H1 (cell line): ENCODE measurements at regions not wholly inside any gene's neighbourhood (a gene's known extent, or its start where the extent isn't known, plus 50 kb on each side); places are given as distances from the start of the nearest gene placed in this dataset.

Experiments
- BRCA1 ChIP-seq: IDR thresholded peaks from 2 replicates; pipeline ENCODE4 v1.6.1; 2012; ENCODE audit warnings: low read depth, low read length, improper control_type of control experiment
- CEBPB ChIP-seq: IDR thresholded peaks from 2 replicates; pipeline ENCODE4 v1.6.1; 2012; ENCODE audit warnings: low read depth, low read length
- CREB1 ChIP-seq: IDR thresholded peaks from 2 replicates; pipeline ENCODE4 v1.6.1; 2012; ENCODE audit warnings: inconsistent platforms
- CTBP2 ChIP-seq: IDR thresholded peaks from 2 replicates; pipeline ENCODE4 v1.7.0; 2011; ENCODE audit warnings: borderline replicate concordance, mild to moderate bottlenecking, moderate library complexity, mixed read lengths, low read length; ENCODE audit not compliant: insufficient read depth, insufficient read length
- GABPA ChIP-seq: IDR thresholded peaks from 2 replicates; pipeline ENCODE4 v1.6.1; 2011; ENCODE audit warnings: mild to moderate bottlenecking, low read length, moderate library complexity, borderline replicate concordance; ENCODE audit not compliant: insufficient read depth
- JUND ChIP-seq: IDR thresholded peaks from 2 replicates; pipeline ENCODE4 v1.6.1; 2011; ENCODE audit warnings: mild to moderate bottlenecking, improper control_type of control experiment, low read length
- POLR2A ChIP-seq, 2 experiments: IDR thresholded peaks; 1 replicate in 1 of 2; 2 replicates in 1 of 2; pipeline ENCODE4 v1.6.1; 2011; ENCODE audit warnings: low read depth in 2 of 2, low read length in 2 of 2, mild to moderate bottlenecking in 2 of 2; ENCODE audit errors: control extremely low read depth in 1 of 2
- SIN3A ChIP-seq, 2 experiments: IDR thresholded peaks in 1 of 2; conservative IDR thresholded peaks in 1 of 2; 2 replicates each; pipeline ENCODE4 v1.6.1; 2011 to 2012; ENCODE audit warnings: low read length in 2 of 2, improper control_type of control experiment in 1 of 2, low read depth in 1 of 2, mild to moderate bottlenecking in 1 of 2
- ZNF274 ChIP-seq: IDR thresholded peaks from 2 replicates; pipeline ENCODE4 v1.7.0; 2012; ENCODE audit warnings: low read length, borderline replicate concordance; ENCODE audit errors: extremely low read depth
- TF ChIP-seq, protein P1 (sequence below), 3 experiments: IDR thresholded peaks; 1 replicate in 2 of 3; 2 replicates in 1 of 3; pipeline versions ENCODE4 v1.5.1 to v1.6.1; 2011; ENCODE audit warnings: low read length in 3 of 3, mild to moderate bottlenecking in 3 of 3, inconsistent platforms in 2 of 3, low read depth in 1 of 3, moderate library complexity in 1 of 3; ENCODE audit not compliant: insufficient read depth in 1 of 3; ENCODE audit errors: control extremely low read depth in 1 of 3
- TF ChIP-seq, protein P2 (sequence below): IDR thresholded peaks from 2 replicates; pipeline ENCODE4 v1.6.1; 2011; ENCODE audit warnings: low read length, improper control_type of control experiment

DNA sequence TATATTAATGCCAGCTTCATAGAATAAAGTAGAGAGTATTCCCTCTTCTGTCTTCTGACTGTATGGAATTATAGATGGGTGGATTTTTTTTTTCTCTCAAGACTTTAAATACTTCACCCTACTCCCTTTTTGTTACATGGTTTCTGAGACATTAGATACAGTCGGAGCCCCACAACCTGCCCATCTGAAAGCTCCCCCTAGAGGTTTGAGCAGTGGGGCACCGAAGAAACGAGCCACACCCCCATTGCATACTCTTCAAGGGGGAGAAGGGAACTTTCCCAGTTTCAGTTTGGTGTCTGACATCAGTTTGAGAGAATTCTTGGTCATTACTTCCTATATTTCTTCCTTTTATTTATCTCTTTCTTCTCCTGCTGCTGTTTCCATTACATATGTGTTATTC, 437.6 kb upstream of the AGA start:
- TF ChIP-seq SIN3A (conservative IDR thresholded peaks at IDR 0.05 in 1 of 2, IDR thresholded peaks at IDR 0.05 in 1 of 2; ENCODE audit: low read depth in 1 of 2, low read length in 2 of 2), result no peak
- TF ChIP-seq, protein P1, sequence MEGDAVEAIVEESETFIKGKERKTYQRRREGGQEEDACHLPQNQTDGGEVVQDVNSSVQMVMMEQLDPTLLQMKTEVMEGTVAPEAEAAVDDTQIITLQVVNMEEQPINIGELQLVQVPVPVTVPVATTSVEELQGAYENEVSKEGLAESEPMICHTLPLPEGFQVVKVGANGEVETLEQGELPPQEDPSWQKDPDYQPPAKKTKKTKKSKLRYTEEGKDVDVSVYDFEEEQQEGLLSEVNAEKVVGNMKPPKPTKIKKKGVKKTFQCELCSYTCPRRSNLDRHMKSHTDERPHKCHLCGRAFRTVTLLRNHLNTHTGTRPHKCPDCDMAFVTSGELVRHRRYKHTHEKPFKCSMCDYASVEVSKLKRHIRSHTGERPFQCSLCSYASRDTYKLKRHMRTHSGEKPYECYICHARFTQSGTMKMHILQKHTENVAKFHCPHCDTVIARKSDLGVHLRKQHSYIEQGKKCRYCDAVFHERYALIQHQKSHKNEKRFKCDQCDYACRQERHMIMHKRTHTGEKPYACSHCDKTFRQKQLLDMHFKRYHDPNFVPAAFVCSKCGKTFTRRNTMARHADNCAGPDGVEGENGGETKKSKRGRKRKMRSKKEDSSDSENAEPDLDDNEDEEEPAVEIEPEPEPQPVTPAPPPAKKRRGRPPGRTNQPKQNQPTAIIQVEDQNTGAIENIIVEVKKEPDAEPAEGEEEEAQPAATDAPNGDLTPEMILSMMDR (IDR thresholded peaks at IDR 0.05; ENCODE audit: control extremely low read depth in 1 of 3, insufficient read depth in 1 of 3, low read depth in 1 of 3, low read length in 3 of 3), result peak; percentile 55 to 65 (median 60)
- TF ChIP-seq CREB1, result no peak
- TF ChIP-seq ZNF274, result no peak
- TF ChIP-seq CEBPB, result no peak
- no peak for TF ChIP-seq POLR2A (IDR thresholded peaks at IDR 0.05; ENCODE audit: control extremely low read depth in 1 of 2, low read depth in 2 of 2, low read length in 2 of 2)
- TF ChIP-seq GABPA, result no peak
- TF ChIP-seq, protein P2, sequence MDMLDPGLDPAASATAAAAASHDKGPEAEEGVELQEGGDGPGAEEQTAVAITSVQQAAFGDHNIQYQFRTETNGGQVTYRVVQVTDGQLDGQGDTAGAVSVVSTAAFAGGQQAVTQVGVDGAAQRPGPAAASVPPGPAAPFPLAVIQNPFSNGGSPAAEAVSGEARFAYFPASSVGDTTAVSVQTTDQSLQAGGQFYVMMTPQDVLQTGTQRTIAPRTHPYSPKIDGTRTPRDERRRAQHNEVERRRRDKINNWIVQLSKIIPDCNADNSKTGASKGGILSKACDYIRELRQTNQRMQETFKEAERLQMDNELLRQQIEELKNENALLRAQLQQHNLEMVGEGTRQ, result no peak
- no peak for TF ChIP-seq JUND
- TF ChIP-seq BRCA1, result no peak
- TF ChIP-seq CTBP2, result no peak
